ENCODE measurements at regions not wholly inside any gene's neighbourhood (a gene's known extent, or its start where the extent isn't known, plus 50 kb on each side); places are given as distances from the start of the nearest gene placed in this dataset.

DNA sequence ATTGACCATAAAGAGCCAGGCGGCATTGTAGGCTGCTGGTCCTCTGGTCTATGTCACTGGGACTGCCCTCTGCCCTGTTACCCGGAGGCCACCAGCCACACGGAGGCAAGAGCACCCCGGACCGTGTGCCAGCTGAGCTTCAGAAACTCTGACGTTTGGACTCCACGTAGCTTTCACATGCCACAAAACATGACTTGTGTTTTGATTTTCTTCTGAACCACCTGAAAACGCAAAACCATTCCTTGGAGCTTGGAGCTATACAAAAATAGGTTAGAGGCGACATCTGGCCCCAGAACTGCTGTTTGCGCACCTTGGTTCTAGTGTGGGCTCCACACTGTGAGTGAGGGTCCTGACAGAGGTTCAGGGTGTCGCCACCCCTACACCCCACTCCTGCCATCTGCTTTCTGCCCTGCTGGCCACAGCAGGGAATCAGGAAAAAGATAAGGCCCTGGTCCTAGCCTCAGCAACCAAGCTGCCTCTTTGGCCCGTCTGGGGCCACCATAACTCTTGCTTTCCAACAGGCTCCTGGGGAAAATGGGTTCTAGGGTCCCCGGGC is 151.3 kb upstream of the IRX2 start:
- Histone ChIP-seq H3K4me3 (ENCODE audit: low read depth, low read length) (no peak overlapping the region), H3K27me3 (ENCODE audit: control insufficient read depth, insufficient read depth, low read length) (no peaks in the 10 kb centered on the region), H3K9me3 (ENCODE audit: control insufficient read depth, insufficient read depth, low read length) (peaks cover 84% of the 10 kb centered on the region), H3K27ac (ENCODE audit: low read depth, low read length) (no peak overlapping the region)
- TF ChIP-seq, protein P1, sequence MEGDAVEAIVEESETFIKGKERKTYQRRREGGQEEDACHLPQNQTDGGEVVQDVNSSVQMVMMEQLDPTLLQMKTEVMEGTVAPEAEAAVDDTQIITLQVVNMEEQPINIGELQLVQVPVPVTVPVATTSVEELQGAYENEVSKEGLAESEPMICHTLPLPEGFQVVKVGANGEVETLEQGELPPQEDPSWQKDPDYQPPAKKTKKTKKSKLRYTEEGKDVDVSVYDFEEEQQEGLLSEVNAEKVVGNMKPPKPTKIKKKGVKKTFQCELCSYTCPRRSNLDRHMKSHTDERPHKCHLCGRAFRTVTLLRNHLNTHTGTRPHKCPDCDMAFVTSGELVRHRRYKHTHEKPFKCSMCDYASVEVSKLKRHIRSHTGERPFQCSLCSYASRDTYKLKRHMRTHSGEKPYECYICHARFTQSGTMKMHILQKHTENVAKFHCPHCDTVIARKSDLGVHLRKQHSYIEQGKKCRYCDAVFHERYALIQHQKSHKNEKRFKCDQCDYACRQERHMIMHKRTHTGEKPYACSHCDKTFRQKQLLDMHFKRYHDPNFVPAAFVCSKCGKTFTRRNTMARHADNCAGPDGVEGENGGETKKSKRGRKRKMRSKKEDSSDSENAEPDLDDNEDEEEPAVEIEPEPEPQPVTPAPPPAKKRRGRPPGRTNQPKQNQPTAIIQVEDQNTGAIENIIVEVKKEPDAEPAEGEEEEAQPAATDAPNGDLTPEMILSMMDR (IDR thresholded peaks at IDR 0.05; ENCODE audit: low read depth, low read length): no peak
- CTCF ChIA-PET: no interaction called here
- DNase-seq (ENCODE audit: low read depth, low spot score): no peak
- POLR2A ChIA-PET: no interaction called here

DNA sequence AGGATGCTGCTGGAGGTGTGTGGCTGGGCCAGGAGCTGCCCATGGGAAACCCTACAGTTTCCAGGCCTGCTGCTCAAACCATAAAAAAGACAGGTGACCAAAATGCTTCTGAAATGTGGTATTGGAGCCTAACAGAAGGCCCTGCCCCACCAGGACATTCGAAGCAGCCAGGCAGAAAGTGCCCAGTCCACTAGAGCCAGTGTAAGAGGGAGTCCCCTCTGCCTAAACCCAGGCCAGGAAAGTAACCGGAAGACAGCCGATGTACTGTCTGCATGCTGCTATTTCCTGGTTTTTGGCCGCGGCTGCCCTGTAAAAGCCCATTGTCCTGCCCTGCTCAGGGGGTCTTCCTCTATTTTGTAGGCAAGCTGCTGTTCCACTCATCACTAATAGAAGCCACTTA is 150.7 kb upstream of the IRX2 start:
- Histone ChIP-seq H3K27me3 (ENCODE audit: control insufficient read depth, insufficient read depth, low read length) (no peaks in the 10 kb centered on the region), H3K4me3 (ENCODE audit: low read depth, low read length) (no peak overlapping the region), H3K9me3 (ENCODE audit: control insufficient read depth, insufficient read depth, low read length) (peaks cover 89% of the 10 kb centered on the region), H3K27ac (ENCODE audit: low read depth, low read length) (no peak overlapping the region)
- ChIA-PET POLR2A (no interaction called here), CTCF (no interaction called here)
- DNase-seq (ENCODE audit: low read depth, low spot score): no peak
- TF ChIP-seq, protein P1 (IDR thresholded peaks at IDR 0.05; ENCODE audit: low read depth, low read length): no peak

DNA sequence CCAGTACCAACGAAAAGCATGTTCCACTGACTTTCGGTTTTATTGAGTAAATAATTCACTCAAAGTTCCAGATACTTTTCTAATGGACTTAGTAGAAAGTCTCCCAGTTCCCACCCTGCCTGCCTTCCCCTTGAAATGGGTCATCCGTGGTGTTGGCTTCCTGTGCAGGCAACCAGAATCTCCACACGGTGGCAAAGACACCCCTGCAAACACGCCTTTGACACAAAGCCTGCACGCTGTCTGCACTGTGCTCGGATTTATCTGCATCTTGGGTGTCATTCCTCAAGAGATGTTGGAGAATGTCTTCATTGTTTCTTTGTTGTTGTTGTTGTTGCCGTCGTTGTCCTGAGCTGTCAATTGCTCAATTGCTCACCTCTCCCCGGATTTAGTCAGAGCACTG is 150.0 kb upstream of the IRX2 start:
- CTCF ChIA-PET: no interaction called here
- Histone ChIP-seq H3K27me3 (ENCODE audit: control insufficient read depth, insufficient read depth, low read length) (no peaks in the 10 kb centered on the region), H3K9me3 (ENCODE audit: control insufficient read depth, insufficient read depth, low read length) (peaks cover 91% of the 10 kb centered on the region), H3K27ac (ENCODE audit: low read depth, low read length) (no peak overlapping the region), H3K4me3 (ENCODE audit: low read depth, low read length) (no peak overlapping the region)
- POLR2A ChIA-PET: no interaction called here
- TF ChIP-seq, protein P1 (IDR thresholded peaks at IDR 0.05; ENCODE audit: low read depth, low read length): no peak
- no peak for DNase-seq (ENCODE audit: low read depth, low spot score)

DNA sequence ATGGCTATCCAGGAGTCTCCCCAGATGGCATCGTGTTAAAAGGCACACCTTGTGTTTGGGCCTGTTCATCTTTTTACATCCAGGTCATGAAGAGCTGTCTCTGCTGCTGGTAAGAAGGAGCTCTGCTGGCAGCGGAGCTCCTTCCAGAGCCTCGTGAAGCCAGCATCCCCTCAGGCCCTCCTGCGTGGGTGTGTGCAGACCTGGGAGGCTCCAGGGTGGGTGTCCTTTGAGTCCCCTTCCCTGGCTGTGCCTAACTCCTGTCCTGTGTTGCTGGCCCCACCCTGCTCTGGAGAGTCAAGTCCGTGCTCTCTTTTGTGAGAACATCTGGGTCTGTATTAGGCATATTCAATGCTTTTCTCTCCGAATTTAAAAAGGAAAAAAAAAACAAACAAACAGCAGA is 149.6 kb upstream of the IRX2 start:
- CTCF ChIA-PET: no interaction called here

DNA sequence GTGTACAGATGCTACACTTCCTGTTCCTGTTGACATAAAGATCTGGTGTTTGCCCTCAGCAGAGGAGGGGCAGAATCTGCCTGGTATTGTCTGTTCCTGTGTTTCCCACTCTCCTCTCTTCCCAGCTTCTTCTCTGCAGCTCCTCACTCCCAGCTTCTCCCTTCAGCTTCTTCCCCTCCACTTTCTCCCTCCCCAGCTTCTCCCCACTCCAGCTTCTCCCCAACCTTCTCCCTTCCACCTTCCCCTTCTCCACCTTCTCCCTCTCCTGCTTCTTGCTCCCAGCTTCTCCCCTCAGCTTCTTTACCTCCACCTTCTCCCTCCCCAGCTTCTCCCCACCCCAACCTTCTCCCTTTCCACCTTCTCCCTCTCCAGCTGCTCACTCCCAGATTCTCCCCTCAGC is 148.9 kb upstream of the IRX2 start:
- POLR2A ChIA-PET: no interaction called here
- Histone ChIP-seq H3K9me3 (ENCODE audit: control insufficient read depth, insufficient read depth, low read length) (peaks cover 91% of the 10 kb centered on the region), H3K4me3 (ENCODE audit: low read depth, low read length) (no peak overlapping the region), H3K27me3 (ENCODE audit: control insufficient read depth, insufficient read depth, low read length) (no peaks in the 10 kb centered on the region), H3K27ac (ENCODE audit: low read depth, low read length) (no peak overlapping the region)
- TF ChIP-seq, protein P1 (IDR thresholded peaks at IDR 0.05; ENCODE audit: low read depth, low read length): no peak
- CTCF ChIA-PET: no interaction called here
- DNase-seq (ENCODE audit: low read depth, low spot score): no peak

More for the DNA sequence above, 149.6 kb upstream of the IRX2 start:
- DNase-seq (ENCODE audit: low read depth, low spot score): no peak
- Histone ChIP-seq H3K27ac (ENCODE audit: low read depth, low read length) (no peak overlapping the region), H3K27me3 (ENCODE audit: control insufficient read depth, insufficient read depth, low read length) (no peaks in the 10 kb centered on the region), H3K4me3 (ENCODE audit: low read depth, low read length) (no peak overlapping the region), H3K9me3 (ENCODE audit: control insufficient read depth, insufficient read depth, low read length) (peaks cover 91% of the 10 kb centered on the region)
- POLR2A ChIA-PET: no interaction called here
- TF ChIP-seq, protein P1 (IDR thresholded peaks at IDR 0.05; ENCODE audit: low read depth, low read length): no peak
